ENCODE measurements at regions not wholly inside any gene's neighbourhood (a gene's known extent, or its start where the extent isn't known, plus 50 kb on each side); places are given as distances from the start of the nearest gene placed in this dataset.

- H3K36me3 ChIP-seq: no peaks in the 10 kb centered on the region
- peaks cover 87% of the 10 kb centered on the region for H3K27me3 ChIP-seq
- H3K27ac ChIP-seq: no peak overlapping the region
- H3K9me3 ChIP-seq: no peaks in the 10 kb centered on the region
- H3K4me3 ChIP-seq (ENCODE audit: low read depth in 1 of 2, low read length in 1 of 2): peak overlapping the region; percentile 27 to 38
- no peak for TF ChIP-seq CTCF (IDR thresholded peaks at IDR 0.05)
- no peaks in the 10 kb centered on the region for H3K4me1 ChIP-seq (ENCODE audit: control insufficient read depth in 1 of 2, insufficient read depth in 1 of 2, low read depth in 1 of 2, low read length in 1 of 2)
Observed at GRCh38 chrX:137427816-137428215, 138.1 kb upstream of the ZIC3 start.

GRCh38 chrX:137427426-137427778 is 138.5 kb upstream of the ZIC3 start:
- H3K9me3 ChIP-seq: no peaks in the 10 kb centered on the region
- H3K4me3 ChIP-seq (ENCODE audit: low read depth in 1 of 2, low read length in 1 of 2): peak overlapping the region; percentile 27 to 38
- no peaks in the 10 kb centered on the region for H3K4me1 ChIP-seq (ENCODE audit: control insufficient read depth in 1 of 2, insufficient read depth in 1 of 2, low read depth in 1 of 2, low read length in 1 of 2)
- TF ChIP-seq CTCF (IDR thresholded peaks at IDR 0.05): no peak
- no peaks in the 10 kb centered on the region for H3K36me3 ChIP-seq
- H3K27me3 ChIP-seq: peaks cover 91% of the 10 kb centered on the region
- no peak overlapping the region for H3K27ac ChIP-seq

- Histone ChIP-seq H3K4me3 (ENCODE audit: low read depth in 1 of 2, low read length in 1 of 2) (no peak overlapping the region), H3K36me3 (no peaks in the 10 kb centered on the region), H3K27ac (no peak overlapping the region), H3K4me1 (ENCODE audit: control insufficient read depth in 1 of 2, insufficient read depth in 1 of 2, low read depth in 1 of 2, low read length in 1 of 2) (no peaks in the 10 kb centered on the region), H3K9me3 (no peaks in the 10 kb centered on the region), H3K27me3 (peaks cover 94% of the 10 kb centered on the region)
- no peak for TF ChIP-seq CTCF (IDR thresholded peaks at IDR 0.05)
Observed at GRCh38 chrX:137426695-137427425, 139.1 kb upstream of the ZIC3 start.

GRCh38 chrX:137425986-137426385 is 139.9 kb upstream of the ZIC3 start:
- no peak overlapping the region for H3K27ac ChIP-seq
- TF ChIP-seq CTCF (IDR thresholded peaks at IDR 0.05): no peak
- H3K36me3 ChIP-seq: no peaks in the 10 kb centered on the region
- H3K9me3 ChIP-seq: no peaks in the 10 kb centered on the region
- H3K4me1 ChIP-seq (ENCODE audit: control insufficient read depth in 1 of 2, insufficient read depth in 1 of 2, low read depth in 1 of 2, low read length in 1 of 2): no peaks in the 10 kb centered on the region
- H3K27me3 ChIP-seq: peaks cover 88% of the 10 kb centered on the region
- no peak overlapping the region for H3K4me3 ChIP-seq (ENCODE audit: low read depth in 1 of 2, low read length in 1 of 2)

- Histone ChIP-seq H3K27ac (no peak overlapping the region), H3K27me3 (peaks cover 82% of the 10 kb centered on the region)
Observed at GRCh38 chrX:137425273-137425902, 140.5 kb upstream of the ZIC3 start.

More at GRCh38 chrX:137425273-137425902, 140.5 kb upstream of the ZIC3 start:
- no peaks in the 10 kb centered on the region for H3K4me1 ChIP-seq (ENCODE audit: control insufficient read depth in 1 of 2, insufficient read depth in 1 of 2, low read depth in 1 of 2, low read length in 1 of 2)
- no peaks in the 10 kb centered on the region for H3K9me3 ChIP-seq
- H3K4me3 ChIP-seq (ENCODE audit: low read depth in 1 of 2, low read length in 1 of 2): no peak overlapping the region
- TF ChIP-seq CTCF (IDR thresholded peaks at IDR 0.05): no peak
- H3K36me3 ChIP-seq: no peaks in the 10 kb centered on the region

Data from neutrophil (primary cell).